ENCODE measurements at regions not wholly inside any gene's neighbourhood (a gene's known extent, or its start where the extent isn't known, plus 50 kb on each side); places are given as distances from the start of the nearest gene placed in this dataset.

- TF ChIP-seq POLR2AphosphoS5 (IDR thresholded peaks at IDR 0.05) (no peak), CTCF (IDR thresholded peaks at IDR 0.05) (no peak), EP300 (IDR thresholded peaks at IDR 0.05; ENCODE audit: low read depth) (no peak)
Observed at GRCh38 chr13:37456041-37456440, 142.5 kb downstream of the POSTN start.
